Heart left ventricle (tissue), 13 donors: ENCODE measurements at regions not wholly inside any gene's neighbourhood (a gene's known extent, or its start where the extent isn't known, plus 50 kb on each side); places are given as distances from the start of the nearest gene placed in this dataset.

Experiments
- CTCF ChIP-seq, 12 donors: fragments of 200-600 bp; sonication (generic) in 4 of 12; IDR thresholded peaks; one replicate each; pipeline versions ENCODE4 v1.5.0 to v1.8.0; 2018 to 2022; ENCODE audit warnings: antibody characterized with exemption in 12 of 12, mild to moderate bottlenecking in 5 of 12
- POLR2A ChIP-seq, 2 donors: fragments of 450-650 bp; IDR thresholded peaks; one replicate each; pipeline ENCODE4 v1.6.1; 2017; ENCODE audit warnings: antibody characterized with exemption in 2 of 2, mild to moderate bottlenecking in 2 of 2, moderate library complexity in 2 of 2
- donor health status: ischemic (EF 13 %, LVEDD 7.1; RV severe dilation, severe dysfunction).
- donor health status: DM: no; HTN: yes; CAD: no.
- donor health status: DM: no; HTN: no; CAD: no.
- donor health status: ischemic (EF 25% LVEDD 6.9; RV normal size, moderate dysfunction).
- donor health status: ischemic (EF 25% LVEDD 5.7; RV mildly dilated, moderate dysfunction).
- donor health status: ischemic (EF 35%, LVEDD 5.7; RV mildly dilated, moderate dysfunction).
- donor health status: nonischemic (EF 11% LVEDD 7.7; RV severe dilation, severe dysfunction).
- donor health status: DM: yes; HTN: yes; CAD: no.
- donor health status: PGD.
- donor health status: ischemic (EF 29% LVEDD 5.4; RV normal size, mild dysfunction).
- donor health status: nonischemic (EF 23%, LVEDD 6.1; RV moderate dilation, normal function).

DNA sequence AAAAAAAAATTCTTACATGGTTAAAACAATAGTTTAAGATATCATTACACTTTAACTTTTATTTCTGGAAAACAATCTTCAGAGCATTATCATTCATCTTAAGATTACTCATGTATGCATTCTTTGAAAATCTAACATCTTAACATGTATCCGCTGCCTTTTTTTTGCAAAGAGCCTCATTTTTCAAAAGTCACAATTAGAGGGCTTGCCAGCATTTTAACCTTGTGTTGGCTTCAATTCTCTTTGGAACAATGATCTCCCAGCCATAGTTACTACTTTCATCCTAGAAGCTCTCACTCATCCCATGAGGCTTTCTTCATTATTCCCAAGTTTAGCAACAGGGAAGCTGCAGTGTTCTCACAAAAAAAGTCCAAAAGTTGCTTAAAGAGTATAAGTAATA lies 330.8 kb downstream of the BCKDHB start:
- TF ChIP-seq POLR2A (IDR thresholded peaks at IDR 0.05) (no peak), CTCF (IDR thresholded peaks at IDR 0.05) (no peak)
